CD4-positive, alpha-beta T cell treated with Interferon alpha-2 for 1 hour (primary cell): ENCODE measurements at regions not wholly inside any gene's neighbourhood (a gene's known extent, or its start where the extent isn't known, plus 50 kb on each side); places are given as distances from the start of the nearest gene placed in this dataset.
"Not testable (repeated sequence)": the region's sequence is repeated elsewhere in the genome, so short reads cannot be mapped to it uniquely, and the experiment has no call there.

ENCODE experiments used
- DNase-seq, 2 donors: peaks; one replicate each; pipeline ENCODE4 v3.0.0-alpha.2; 2020 to 2022

- DNase-seq, result no peak
Observed at GRCh38 chr2:167335541-167335992, 447.3 kb downstream of the XIRP2 start.

GRCh38 chr2:167334146-167334742, 446.0 kb downstream of the XIRP2 start:
- DNase-seq, result no peak

GRCh38 chr2:167333245-167333644, 445.0 kb downstream of the XIRP2 start:
- no peak for DNase-seq

GRCh38 chr2:167332358-167332757, 444.1 kb downstream of the XIRP2 start:
- no peak for DNase-seq

- no peak for DNase-seq
Observed at GRCh38 chr2:167331636-167332232, 443.5 kb downstream of the XIRP2 start.

GRCh38 chr2:167328808-167329207, 440.5 kb downstream of the XIRP2 start:
- not testable (repeated sequence) for DNase-seq

- no peak for DNase-seq
Observed at GRCh38 chr2:167322795-167323194, 434.5 kb downstream of the XIRP2 start.

- no peak for DNase-seq
Observed at GRCh38 chr2:167318581-167318980, 430.3 kb downstream of the XIRP2 start.

GRCh38 chr2:167310442-167310841, 422.2 kb downstream of the XIRP2 start:
- DNase-seq, result no peak
